ENCODE measurements at regions not wholly inside any gene's neighbourhood (a gene's known extent, or its start where the extent isn't known, plus 50 kb on each side); places are given as distances from the start of the nearest gene placed in this dataset.
"Not testable (repeated sequence)": the region's sequence is repeated elsewhere in the genome, so short reads cannot be mapped to it uniquely, and the experiment has no call there.

- Mint-ChIP-seq H3K9me3 (peaks cover 2% of the 10 kb centered on the region), H3K4me3 (no peak overlapping the region), H3K27me3 (no peaks in the 10 kb centered on the region), H3K4me1 (ENCODE audit: low read depth) (no peaks in the 10 kb centered on the region), H3K27ac (no peak overlapping the region), H3K36me3 (ENCODE audit: low read depth) (no peaks in the 10 kb centered on the region)
- DNase-seq = no peak
These were observed 633.7 kb downstream of the MECOM start for GRCh38 chr3:169029674-169030285.

- peaks cover 2% of the 10 kb centered on the region for H3K9me3 Mint-ChIP-seq
- no peaks in the 10 kb centered on the region for H3K27me3 Mint-ChIP-seq
- H3K4me1 Mint-ChIP-seq (ENCODE audit: low read depth) = no peaks in the 10 kb centered on the region
These were observed 634.8 kb downstream of the MECOM start for GRCh38 chr3:169028716-169029115.

GRCh38 chr3:169026543-169027182 lies 636.8 kb downstream of the MECOM start:
- H3K36me3 Mint-ChIP-seq (ENCODE audit: low read depth) = no peaks in the 10 kb centered on the region
- H3K4me1 Mint-ChIP-seq (ENCODE audit: low read depth) = no peaks in the 10 kb centered on the region
- no peaks in the 10 kb centered on the region for H3K27me3 Mint-ChIP-seq
- no peak overlapping the region for H3K4me3 Mint-ChIP-seq
- H3K27ac Mint-ChIP-seq = no peak overlapping the region
- no peak for DNase-seq
- peaks cover 2% of the 10 kb centered on the region for H3K9me3 Mint-ChIP-seq

More at GRCh38 chr3:169028716-169029115, 634.8 kb downstream of the MECOM start:
- no peak for DNase-seq
- no peak overlapping the region for H3K4me3 Mint-ChIP-seq
- no peaks in the 10 kb centered on the region for H3K36me3 Mint-ChIP-seq (ENCODE audit: low read depth)
- H3K27ac Mint-ChIP-seq = no peak overlapping the region

- Mint-ChIP-seq H3K4me3 (no peak overlapping the region), H3K27me3 (no peaks in the 10 kb centered on the region), H3K36me3 (ENCODE audit: low read depth) (no peaks in the 10 kb centered on the region), H3K4me1 (ENCODE audit: low read depth) (no peaks in the 10 kb centered on the region), H3K9me3 (no peaks in the 10 kb centered on the region), H3K27ac (no peak overlapping the region)
- no peak for DNase-seq
These were observed 641.1 kb downstream of the MECOM start for GRCh38 chr3:169022457-169022856.

GRCh38 chr3:169020371-169020770 lies 643.1 kb downstream of the MECOM start:
- H3K27me3 Mint-ChIP-seq = no peaks in the 10 kb centered on the region
- no peak for DNase-seq
- no peaks in the 10 kb centered on the region for H3K36me3 Mint-ChIP-seq (ENCODE audit: low read depth)
- no peaks in the 10 kb centered on the region for H3K4me1 Mint-ChIP-seq (ENCODE audit: low read depth)
- H3K4me3 Mint-ChIP-seq = no peak overlapping the region
- no peak overlapping the region for H3K27ac Mint-ChIP-seq
- H3K9me3 Mint-ChIP-seq = no peaks in the 10 kb centered on the region

GRCh38 chr3:169009453-169009852 lies 654.1 kb downstream of the MECOM start:
- Mint-ChIP-seq H3K9me3 (peaks cover under 1% of the 10 kb centered on the region), H3K4me1 (ENCODE audit: low read depth) (no peaks in the 10 kb centered on the region), H3K4me3 (no peak overlapping the region), H3K27ac (no peak overlapping the region), H3K27me3 (no peaks in the 10 kb centered on the region), H3K36me3 (ENCODE audit: low read depth) (no peaks in the 10 kb centered on the region)
- no peak for DNase-seq

GRCh38 chr3:169008776-169009358 lies 654.6 kb downstream of the MECOM start:
- Mint-ChIP-seq H3K36me3 (ENCODE audit: low read depth) (no peaks in the 10 kb centered on the region), H3K27me3 (no peaks in the 10 kb centered on the region), H3K27ac (no peak overlapping the region), H3K4me1 (ENCODE audit: low read depth) (no peaks in the 10 kb centered on the region), H3K9me3 (peaks cover 2% of the 10 kb centered on the region), H3K4me3 (no peak overlapping the region)
- DNase-seq = no peak

GRCh38 chr3:169007145-169007544 lies 656.4 kb downstream of the MECOM start:
- Mint-ChIP-seq H3K4me1 (ENCODE audit: low read depth) (no peaks in the 10 kb centered on the region), H3K9me3 (peaks cover 2% of the 10 kb centered on the region), H3K36me3 (ENCODE audit: low read depth) (no peaks in the 10 kb centered on the region), H3K27ac (no peak overlapping the region), H3K4me3 (no peak overlapping the region), H3K27me3 (no peaks in the 10 kb centered on the region)
- no peak for DNase-seq

GRCh38 chr3:169006398-169006797 lies 657.1 kb downstream of the MECOM start:
- not testable (repeated sequence) for DNase-seq; H3K4me1 Mint-ChIP-seq (ENCODE audit: low read depth); H3K9me3 Mint-ChIP-seq; H3K36me3 Mint-ChIP-seq (ENCODE audit: low read depth); H3K27ac Mint-ChIP-seq; H3K27me3 Mint-ChIP-seq; H3K4me3 Mint-ChIP-seq

- H3K9me3 Mint-ChIP-seq = peaks cover 2% of the 10 kb centered on the region
- H3K36me3 Mint-ChIP-seq (ENCODE audit: low read depth) = no peaks in the 10 kb centered on the region
- H3K4me3 Mint-ChIP-seq = no peak overlapping the region
- H3K4me1 Mint-ChIP-seq (ENCODE audit: low read depth) = no peaks in the 10 kb centered on the region
- no peak overlapping the region for H3K27ac Mint-ChIP-seq
- no peak for DNase-seq
- H3K27me3 Mint-ChIP-seq = no peaks in the 10 kb centered on the region
These were observed 660.8 kb downstream of the MECOM start for GRCh38 chr3:169002689-169003088.

GRCh38 chr3:168998792-168999191 lies 664.7 kb downstream of the MECOM start:
- no peak for DNase-seq

GRCh38 chr3:168997488-168997887 lies 666.0 kb downstream of the MECOM start:
- H3K4me3 Mint-ChIP-seq = no peak overlapping the region
- H3K27ac Mint-ChIP-seq = no peak overlapping the region
- no peaks in the 10 kb centered on the region for H3K4me1 Mint-ChIP-seq (ENCODE audit: low read depth)

More at GRCh38 chr3:168998792-168999191, 664.7 kb downstream of the MECOM start:
- no peaks in the 10 kb centered on the region for H3K36me3 Mint-ChIP-seq (ENCODE audit: low read depth)
- no peaks in the 10 kb centered on the region for H3K27me3 Mint-ChIP-seq
- H3K9me3 Mint-ChIP-seq = no peaks in the 10 kb centered on the region
- H3K27ac Mint-ChIP-seq = no peak overlapping the region
- no peak overlapping the region for H3K4me3 Mint-ChIP-seq
- no peaks in the 10 kb centered on the region for H3K4me1 Mint-ChIP-seq (ENCODE audit: low read depth)

GRCh38 chr3:168996622-168997021 lies 666.9 kb downstream of the MECOM start:
- no peaks in the 10 kb centered on the region for H3K27me3 Mint-ChIP-seq
- DNase-seq = no peak
- no peaks in the 10 kb centered on the region for H3K4me1 Mint-ChIP-seq (ENCODE audit: low read depth)
- no peaks in the 10 kb centered on the region for H3K9me3 Mint-ChIP-seq
- H3K36me3 Mint-ChIP-seq (ENCODE audit: low read depth) = no peaks in the 10 kb centered on the region
- no peak overlapping the region for H3K27ac Mint-ChIP-seq
- H3K4me3 Mint-ChIP-seq = no peak overlapping the region

More at GRCh38 chr3:168997488-168997887, 666.0 kb downstream of the MECOM start:
- Mint-ChIP-seq H3K27me3 (no peaks in the 10 kb centered on the region), H3K36me3 (ENCODE audit: low read depth) (no peaks in the 10 kb centered on the region), H3K9me3 (no peaks in the 10 kb centered on the region)
- no peak for DNase-seq

GRCh38 chr3:168995129-168995528 lies 668.4 kb downstream of the MECOM start:
- Mint-ChIP-seq H3K27me3 (no peaks in the 10 kb centered on the region), H3K36me3 (ENCODE audit: low read depth) (no peaks in the 10 kb centered on the region), H3K4me3 (no peak overlapping the region), H3K27ac (no peak overlapping the region), H3K4me1 (ENCODE audit: low read depth) (no peaks in the 10 kb centered on the region), H3K9me3 (no peaks in the 10 kb centered on the region)
- no peak for DNase-seq

GRCh38 chr3:168991803-168992202 lies 671.7 kb downstream of the MECOM start:
- no peaks in the 10 kb centered on the region for H3K27me3 Mint-ChIP-seq
- no peaks in the 10 kb centered on the region for H3K4me1 Mint-ChIP-seq (ENCODE audit: low read depth)
- H3K9me3 Mint-ChIP-seq = no peaks in the 10 kb centered on the region
- H3K27ac Mint-ChIP-seq = no peak overlapping the region
- H3K4me3 Mint-ChIP-seq = no peak overlapping the region
- no peaks in the 10 kb centered on the region for H3K36me3 Mint-ChIP-seq (ENCODE audit: low read depth)
- DNase-seq = no peak
